Heart left ventricle (tissue), 13 donors: ENCODE measurements at regions not wholly inside any gene's neighbourhood (a gene's known extent, or its start where the extent isn't known, plus 50 kb on each side); places are given as distances from the start of the nearest gene placed in this dataset.

Source experiments
- POLR2A ChIP-seq, 2 donors: fragments of 450-650 bp; IDR thresholded peaks; one replicate each; pipeline ENCODE4 v1.6.1; 2017; ENCODE audit warnings: antibody characterized with exemption in 2 of 2, mild to moderate bottlenecking in 2 of 2, moderate library complexity in 2 of 2
- TF ChIP-seq, protein P1 (sequence below), 12 donors: fragments of 200-600 bp; sonication (generic) in 4 of 12; IDR thresholded peaks; one replicate each; pipeline versions ENCODE4 v1.5.0 to v1.8.0; 2018 to 2022; ENCODE audit warnings: antibody characterized with exemption in 12 of 12, mild to moderate bottlenecking in 5 of 12
- donor health status: ischemic (EF 13 %, LVEDD 7.1; RV severe dilation, severe dysfunction).
- donor health status: DM: no; HTN: yes; CAD: no.
- donor health status: DM: no; HTN: no; CAD: no.
- donor health status: ischemic (EF 25% LVEDD 6.9; RV normal size, moderate dysfunction).
- donor health status: ischemic (EF 25% LVEDD 5.7; RV mildly dilated, moderate dysfunction).
- donor health status: ischemic (EF 35%, LVEDD 5.7; RV mildly dilated, moderate dysfunction).
- donor health status: nonischemic (EF 11% LVEDD 7.7; RV severe dilation, severe dysfunction).
- donor health status: DM: yes; HTN: yes; CAD: no.
- donor health status: PGD.
- donor health status: ischemic (EF 29% LVEDD 5.4; RV normal size, mild dysfunction).
- donor health status: nonischemic (EF 23%, LVEDD 6.1; RV moderate dilation, normal function).

- TF ChIP-seq, protein P1, sequence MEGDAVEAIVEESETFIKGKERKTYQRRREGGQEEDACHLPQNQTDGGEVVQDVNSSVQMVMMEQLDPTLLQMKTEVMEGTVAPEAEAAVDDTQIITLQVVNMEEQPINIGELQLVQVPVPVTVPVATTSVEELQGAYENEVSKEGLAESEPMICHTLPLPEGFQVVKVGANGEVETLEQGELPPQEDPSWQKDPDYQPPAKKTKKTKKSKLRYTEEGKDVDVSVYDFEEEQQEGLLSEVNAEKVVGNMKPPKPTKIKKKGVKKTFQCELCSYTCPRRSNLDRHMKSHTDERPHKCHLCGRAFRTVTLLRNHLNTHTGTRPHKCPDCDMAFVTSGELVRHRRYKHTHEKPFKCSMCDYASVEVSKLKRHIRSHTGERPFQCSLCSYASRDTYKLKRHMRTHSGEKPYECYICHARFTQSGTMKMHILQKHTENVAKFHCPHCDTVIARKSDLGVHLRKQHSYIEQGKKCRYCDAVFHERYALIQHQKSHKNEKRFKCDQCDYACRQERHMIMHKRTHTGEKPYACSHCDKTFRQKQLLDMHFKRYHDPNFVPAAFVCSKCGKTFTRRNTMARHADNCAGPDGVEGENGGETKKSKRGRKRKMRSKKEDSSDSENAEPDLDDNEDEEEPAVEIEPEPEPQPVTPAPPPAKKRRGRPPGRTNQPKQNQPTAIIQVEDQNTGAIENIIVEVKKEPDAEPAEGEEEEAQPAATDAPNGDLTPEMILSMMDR (IDR thresholded peaks at IDR 0.05) = no peak
- no peak for TF ChIP-seq POLR2A (IDR thresholded peaks at IDR 0.05)
These were observed 50.2 kb upstream of the SMCO2 start for GRCh38 chr12:27396216-27396815.
